ENCODE measurements at regions not wholly inside any gene's neighbourhood (a gene's known extent, or its start where the extent isn't known, plus 50 kb on each side); places are given as distances from the start of the nearest gene placed in this dataset.
"Not testable (repeated sequence)": the region's sequence is repeated elsewhere in the genome, so short reads cannot be mapped to it uniquely, and the experiment has no call there.

DNA sequence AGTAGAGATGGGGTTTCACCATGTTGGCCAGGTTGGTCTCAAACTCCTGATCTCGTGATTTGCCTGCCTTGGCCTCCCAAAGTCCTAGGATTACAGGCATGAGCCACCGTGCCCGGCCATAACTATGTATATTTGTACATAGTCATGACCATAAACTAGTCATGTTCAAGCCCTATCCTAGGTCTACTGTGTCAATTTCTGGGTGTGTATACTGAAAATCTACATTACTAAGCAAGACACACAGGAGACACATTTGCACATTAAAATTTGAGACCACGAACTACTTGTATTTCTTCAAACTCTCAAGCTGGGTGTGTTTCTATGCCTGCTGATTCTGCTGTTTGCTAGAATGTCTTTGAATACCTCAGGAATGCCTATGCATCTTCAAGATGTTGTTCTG, 451.3 kb upstream of the MCTP2 start:
- peaks cover 2% of the 10 kb centered on the region for H3K9me3 Mint-ChIP-seq
- H3K4me1 Mint-ChIP-seq, result no peaks in the 10 kb centered on the region
- H3K4me3 Mint-ChIP-seq, result no peak overlapping the region
- no peak for DNase-seq
- H3K27me3 Mint-ChIP-seq, result no peaks in the 10 kb centered on the region
- CTCF ChIA-PET, result no interaction called here
- H3K36me3 Mint-ChIP-seq, result no peaks in the 10 kb centered on the region
- no peak overlapping the region for H3K27ac Mint-ChIP-seq

DNA sequence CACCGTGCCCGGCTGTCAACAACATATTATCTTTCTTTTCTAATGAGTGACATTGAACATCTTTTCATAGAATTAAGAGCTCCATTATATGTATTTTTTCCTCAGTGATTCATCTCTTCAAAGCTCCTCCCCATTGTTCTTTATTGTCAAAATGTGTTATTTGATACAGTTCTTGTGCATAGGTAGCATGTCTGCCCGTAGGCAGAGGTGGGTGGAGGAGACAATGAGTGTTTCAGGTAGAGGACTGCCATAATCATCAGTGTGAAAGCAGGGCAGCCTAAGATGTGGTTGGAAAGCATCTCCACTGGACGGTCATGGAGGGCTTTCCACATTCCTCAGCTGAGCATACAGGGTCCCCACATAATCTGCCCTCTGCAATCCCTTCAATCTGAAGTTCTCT, 452.0 kb upstream of the MCTP2 start:
- no peak overlapping the region for H3K4me3 Mint-ChIP-seq
- H3K4me1 Mint-ChIP-seq, result no peaks in the 10 kb centered on the region
- H3K27ac Mint-ChIP-seq, result no peak overlapping the region
- CTCF ChIA-PET, result no interaction called here
- no peaks in the 10 kb centered on the region for H3K27me3 Mint-ChIP-seq
- H3K9me3 Mint-ChIP-seq, result peaks cover 2% of the 10 kb centered on the region
- no peaks in the 10 kb centered on the region for H3K36me3 Mint-ChIP-seq
- DNase-seq, result no peak

DNA sequence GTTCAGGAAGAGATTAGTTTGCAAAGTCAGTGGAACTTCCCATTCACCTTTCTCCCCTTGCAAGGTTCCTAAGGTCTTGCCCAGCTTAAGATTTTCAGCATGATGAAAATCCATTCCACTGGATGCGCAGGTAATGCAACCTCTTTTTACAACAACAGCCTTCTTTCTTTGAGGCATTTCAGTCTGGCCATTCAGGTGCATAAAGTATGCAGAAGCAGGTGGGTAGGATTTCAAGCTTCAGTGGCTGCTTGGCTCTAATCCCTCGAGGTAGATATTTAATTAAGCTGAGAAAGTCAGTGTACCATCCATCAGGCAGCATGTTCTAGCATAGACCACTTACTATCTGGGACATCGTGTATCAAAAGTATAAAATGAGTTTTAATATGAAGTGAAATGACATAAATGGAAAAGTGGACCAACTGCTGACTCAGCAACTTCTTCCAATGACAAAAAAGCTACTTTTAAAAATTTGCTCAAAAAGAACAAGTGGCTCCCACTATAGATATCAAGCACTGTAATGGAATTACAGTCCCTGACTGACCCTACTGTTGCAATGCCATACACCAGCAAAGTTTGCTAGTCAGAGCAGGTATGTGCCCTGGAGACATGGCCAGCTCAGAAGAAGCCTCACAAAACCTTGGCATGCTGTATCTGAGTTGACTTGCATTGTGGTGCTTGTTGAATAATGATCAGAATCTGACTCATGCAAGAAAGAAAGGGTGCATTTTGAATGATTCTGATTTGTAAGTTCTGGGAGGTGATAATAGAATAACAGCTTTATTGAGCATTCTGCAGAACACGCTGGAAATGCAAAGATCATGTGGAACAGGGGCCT, 459.9 kb upstream of the MCTP2 start:
- no peaks in the 10 kb centered on the region for H3K4me1 Mint-ChIP-seq
- peaks cover 2% of the 10 kb centered on the region for H3K9me3 Mint-ChIP-seq
- CTCF ChIA-PET, result no interaction called here
- no peak overlapping the region for H3K27ac Mint-ChIP-seq
- H3K27me3 Mint-ChIP-seq, result no peaks in the 10 kb centered on the region
- no peak overlapping the region for H3K4me3 Mint-ChIP-seq
- DNase-seq, result no peak
- H3K36me3 Mint-ChIP-seq, result no peaks in the 10 kb centered on the region

GRCh38 chr15:93770788-93771187, 460.6 kb upstream of the MCTP2 start:
- Mint-ChIP-seq H3K27me3 (no peaks in the 10 kb centered on the region), H3K4me1 (no peaks in the 10 kb centered on the region), H3K9me3 (no peaks in the 10 kb centered on the region), H3K27ac (no peak overlapping the region), H3K36me3 (no peaks in the 10 kb centered on the region), H3K4me3 (no peak overlapping the region)
- CTCF ChIA-PET, result no interaction called here
- no peak for DNase-seq

- no peaks in the 10 kb centered on the region for H3K27me3 Mint-ChIP-seq
- CTCF ChIA-PET, result no interaction called here
- no peak overlapping the region for H3K4me3 Mint-ChIP-seq
- H3K9me3 Mint-ChIP-seq, result no peaks in the 10 kb centered on the region
- no peaks in the 10 kb centered on the region for H3K4me1 Mint-ChIP-seq
- no peaks in the 10 kb centered on the region for H3K36me3 Mint-ChIP-seq
- DNase-seq, result no peak
- no peak overlapping the region for H3K27ac Mint-ChIP-seq
Observed at GRCh38 chr15:93762036-93762435, 469.3 kb upstream of the MCTP2 start.

- H3K27me3 Mint-ChIP-seq, result no peaks in the 10 kb centered on the region
- CTCF ChIA-PET, result no interaction called here
- H3K9me3 Mint-ChIP-seq, result no peaks in the 10 kb centered on the region
- no peak for DNase-seq
- H3K4me1 Mint-ChIP-seq, result no peaks in the 10 kb centered on the region
- H3K4me3 Mint-ChIP-seq, result no peak overlapping the region
- no peak overlapping the region for H3K27ac Mint-ChIP-seq
- no peaks in the 10 kb centered on the region for H3K36me3 Mint-ChIP-seq
Observed at GRCh38 chr15:93759629-93760028, 471.7 kb upstream of the MCTP2 start.

DNA sequence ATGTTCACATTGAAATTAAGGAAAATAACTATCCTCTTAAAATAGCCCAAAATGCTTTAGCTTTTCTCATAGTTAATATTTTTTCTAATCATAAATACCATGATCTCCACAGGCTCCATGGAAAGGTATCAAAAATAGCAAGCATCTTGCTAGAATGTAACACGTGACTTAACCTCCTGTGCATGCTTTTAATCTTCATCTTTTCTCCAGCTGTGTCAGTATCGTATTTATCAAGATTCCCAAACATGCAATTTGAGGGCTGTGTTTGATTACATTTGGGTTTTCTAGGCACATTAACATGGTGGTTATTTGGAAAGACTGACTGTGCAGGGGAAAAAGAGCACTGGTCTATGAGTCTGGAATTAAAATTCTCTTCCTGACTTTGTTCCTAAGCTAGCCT, 472.5 kb upstream of the MCTP2 start:
- Mint-ChIP-seq H3K36me3 (no peaks in the 10 kb centered on the region), H3K4me1 (no peaks in the 10 kb centered on the region), H3K27ac (no peak overlapping the region), H3K4me3 (no peak overlapping the region), H3K9me3 (no peaks in the 10 kb centered on the region), H3K27me3 (no peaks in the 10 kb centered on the region)
- CTCF ChIA-PET, result no interaction called here
- no peak for DNase-seq

- no peaks in the 10 kb centered on the region for H3K36me3 Mint-ChIP-seq
- peaks cover 6% of the 10 kb centered on the region for H3K9me3 Mint-ChIP-seq
- CTCF ChIA-PET, result interaction anchor here (0.6 kb wide), 1 partner anchor 714 kb away, joined by 3 read pairs; no protein-coding TSS in a partner anchor
- no peaks in the 10 kb centered on the region for H3K27me3 Mint-ChIP-seq
- no peak overlapping the region for H3K27ac Mint-ChIP-seq
- H3K4me3 Mint-ChIP-seq, result no peak overlapping the region
- no peak for DNase-seq
- H3K4me1 Mint-ChIP-seq, result no peaks in the 10 kb centered on the region
Observed at GRCh38 chr15:93748710-93749109, 482.7 kb upstream of the MCTP2 start.

DNA sequence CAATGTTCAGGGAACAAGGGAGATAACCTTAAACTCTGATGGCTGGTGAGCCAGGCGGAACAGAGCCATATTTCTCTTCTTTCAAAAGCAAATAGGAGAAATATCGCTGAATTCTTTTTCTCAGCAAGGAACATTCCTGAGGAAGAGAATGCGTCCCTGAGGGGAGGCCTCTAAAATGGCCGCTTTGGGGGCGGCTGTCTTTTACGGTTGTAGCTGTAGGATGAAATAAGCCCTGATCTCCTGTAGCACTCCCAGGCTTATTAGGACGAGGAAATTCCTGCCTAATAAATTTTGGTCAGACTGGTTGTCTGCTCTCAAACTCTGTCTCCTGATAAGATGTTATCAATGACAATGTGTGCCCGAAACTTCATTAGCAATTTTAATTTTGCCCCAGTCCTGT, 496.4 kb upstream of the MCTP2 start:
- H3K4me1 Mint-ChIP-seq, H3K27me3 Mint-ChIP-seq, H3K36me3 Mint-ChIP-seq, H3K27ac Mint-ChIP-seq, DNase-seq, H3K4me3 Mint-ChIP-seq, H3K9me3 Mint-ChIP-seq, CTCF ChIA-PET: not testable (repeated sequence)

DNA sequence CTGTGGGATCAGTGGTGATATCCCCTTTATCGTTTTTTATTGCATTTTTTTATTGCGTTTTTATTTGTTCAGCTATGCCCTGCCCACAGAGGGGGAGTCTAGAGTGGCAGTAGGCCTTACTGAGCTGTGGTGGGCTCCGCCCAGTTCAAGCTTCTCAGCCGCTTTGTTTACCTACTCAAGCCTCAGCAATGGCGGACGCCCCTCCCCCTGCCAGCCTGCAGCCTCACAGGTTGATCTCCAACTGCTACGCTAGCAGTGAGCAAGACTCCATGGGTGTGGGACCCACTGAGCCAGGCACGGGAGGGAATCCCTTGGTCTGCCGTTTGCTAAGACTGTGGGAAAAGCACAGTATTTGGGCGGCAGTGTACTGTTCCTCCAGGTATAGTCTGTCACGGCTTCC, 500.6 kb upstream of the MCTP2 start:
- H3K36me3 Mint-ChIP-seq, result no peaks in the 10 kb centered on the region
- no peak overlapping the region for H3K27ac Mint-ChIP-seq
- H3K4me3 Mint-ChIP-seq, result no peak overlapping the region
- no peak for DNase-seq
- H3K9me3 Mint-ChIP-seq, result peaks cover 14% of the 10 kb centered on the region
- no peaks in the 10 kb centered on the region for H3K4me1 Mint-ChIP-seq
- H3K27me3 Mint-ChIP-seq, result no peaks in the 10 kb centered on the region
- CTCF ChIA-PET, result no interaction called here

- DNase-seq, result no peak
- Mint-ChIP-seq H3K4me1 (no peaks in the 10 kb centered on the region), H3K9me3 (no peaks in the 10 kb centered on the region), H3K27me3 (no peaks in the 10 kb centered on the region), H3K27ac (no peak overlapping the region), H3K4me3 (no peak overlapping the region), H3K36me3 (no peaks in the 10 kb centered on the region)
- CTCF ChIA-PET, result interaction anchor here (0.5 kb wide), 1 partner anchor 340 kb away, joined by 3 read pairs; no protein-coding TSS in a partner anchor
Observed at GRCh38 chr15:93722165-93722564, 509.2 kb upstream of the MCTP2 start.

GRCh38 chr15:93720607-93721006, 510.8 kb upstream of the MCTP2 start:
- H3K4me1 Mint-ChIP-seq, result no peaks in the 10 kb centered on the region
- no peaks in the 10 kb centered on the region for H3K36me3 Mint-ChIP-seq
- no peak for DNase-seq
- H3K27me3 Mint-ChIP-seq, result no peaks in the 10 kb centered on the region
- H3K9me3 Mint-ChIP-seq, result no peaks in the 10 kb centered on the region
- H3K27ac Mint-ChIP-seq, result no peak overlapping the region
- CTCF ChIA-PET, result no interaction called here
- H3K4me3 Mint-ChIP-seq, result no peak overlapping the region

- no peaks in the 10 kb centered on the region for H3K4me1 Mint-ChIP-seq
- no peaks in the 10 kb centered on the region for H3K36me3 Mint-ChIP-seq
- no peak overlapping the region for H3K27ac Mint-ChIP-seq
- CTCF ChIA-PET, result no interaction called here
- no peaks in the 10 kb centered on the region for H3K27me3 Mint-ChIP-seq
- no peaks in the 10 kb centered on the region for H3K9me3 Mint-ChIP-seq
- H3K4me3 Mint-ChIP-seq, result no peak overlapping the region
- no peak for DNase-seq
Observed at GRCh38 chr15:93719921-93720351, 511.4 kb upstream of the MCTP2 start.

- CTCF ChIA-PET, result no interaction called here
- H3K27me3 Mint-ChIP-seq, result no peaks in the 10 kb centered on the region
- no peak overlapping the region for H3K4me3 Mint-ChIP-seq
- H3K9me3 Mint-ChIP-seq, result no peaks in the 10 kb centered on the region
- no peak overlapping the region for H3K27ac Mint-ChIP-seq
- H3K4me1 Mint-ChIP-seq, result no peaks in the 10 kb centered on the region
- no peaks in the 10 kb centered on the region for H3K36me3 Mint-ChIP-seq
- no peak for DNase-seq
Observed at GRCh38 chr15:93716615-93717231, 514.6 kb upstream of the MCTP2 start.

DNA sequence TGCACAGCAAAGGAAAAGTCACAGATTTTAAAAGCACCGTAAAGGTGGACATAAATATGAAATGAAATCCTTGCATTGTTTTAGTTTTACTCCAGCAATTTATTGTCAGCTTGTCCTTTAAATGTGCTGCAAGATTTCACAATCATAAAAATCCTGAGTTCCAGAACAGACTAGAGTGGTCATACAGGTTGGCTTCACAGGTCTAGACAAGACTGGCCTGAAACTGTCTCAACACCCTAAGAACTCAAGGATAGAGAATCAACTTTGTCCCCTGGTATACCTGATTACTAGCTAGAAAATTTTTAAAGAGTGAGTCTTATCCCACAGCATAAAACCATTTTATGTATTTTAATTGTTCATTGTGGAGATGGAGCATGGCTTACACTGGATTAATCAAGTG, 521.7 kb upstream of the MCTP2 start:
- H3K36me3 Mint-ChIP-seq, result no peaks in the 10 kb centered on the region
- H3K4me3 Mint-ChIP-seq, result no peak overlapping the region
- no peaks in the 10 kb centered on the region for H3K27me3 Mint-ChIP-seq
- no peaks in the 10 kb centered on the region for H3K4me1 Mint-ChIP-seq
- CTCF ChIA-PET, result no interaction called here
- DNase-seq, result no peak
- no peaks in the 10 kb centered on the region for H3K9me3 Mint-ChIP-seq
- no peak overlapping the region for H3K27ac Mint-ChIP-seq
